Spinal cord (tissue), 9 donors: ENCODE measurements at regions not wholly inside any gene's neighbourhood (a gene's known extent, or its start where the extent isn't known, plus 50 kb on each side); places are given as distances from the start of the nearest gene placed in this dataset.
A peak's percentile ranks its signal among the peaks of the same experiment; 100 is the strongest.

ENCODE experiments used
- DNase-seq, 6 donors: peaks; one replicate each; pipeline versions ENCODE4 v3.0.0 to v3.0.0-alpha.2; 2013 to 2015; ENCODE audit warnings: low spot score in 6 of 6, low read depth in 4 of 6
- H3K27ac ChIP-seq: one replicate; pipeline ENCODE4 v1.5.1; 2013; ENCODE audit warnings: low read depth, low read length, control low read depth
- H3K27me3 ChIP-seq: one replicate; pipeline ENCODE4 v1.6.1; 2013; ENCODE audit warnings: low read length; ENCODE audit not compliant: control insufficient read depth, insufficient read depth
- H3K36me3 ChIP-seq: one replicate; pipeline ENCODE4 v1.6.1; 2013; ENCODE audit warnings: low read length; ENCODE audit not compliant: control insufficient read depth, insufficient read depth
- H3K4me1 ChIP-seq: one replicate; pipeline ENCODE4 v1.6.1; 2013; ENCODE audit warnings: low read length; ENCODE audit not compliant: control insufficient read depth, insufficient read depth
- H3K4me3 ChIP-seq: one replicate; pipeline ENCODE4 v1.5.1; 2013; ENCODE audit warnings: low read depth, low read length, control low read depth
- H3K9me3 ChIP-seq: one replicate; pipeline ENCODE4 v1.6.1; 2013; ENCODE audit warnings: low read length; ENCODE audit not compliant: control insufficient read depth, insufficient read depth
- WGBS: methylation state at CpG from one replicate; pipeline ENCODE4 v1.1.5; 2013; ENCODE audit warnings: missing lambda C conversion rate; ENCODE audit not compliant: insufficient coverage; 5-methylcytosine and 5-hydroxymethylcytosine counted together
- donor health status: healthy.

- no peaks in the 10 kb centered on the region for H3K4me1 ChIP-seq
- no peak overlapping the region for H3K27ac ChIP-seq
- no peak overlapping the region for H3K4me3 ChIP-seq
- no peaks in the 10 kb centered on the region for H3K9me3 ChIP-seq
- DNase-seq, result no peak
- no peaks in the 10 kb centered on the region for H3K36me3 ChIP-seq
- no peaks in the 10 kb centered on the region for H3K27me3 ChIP-seq
- WGBS, result no CpG with 5 or more reads among the region's 6 CpGs
Measured at GRCh38 chr1:175820456-175821025, 77.1 kb upstream of the TNR start.

- Histone ChIP-seq H3K9me3 (no peaks in the 10 kb centered on the region), H3K27ac (no peak overlapping the region), H3K4me3 (no peak overlapping the region), H3K4me1 (no peaks in the 10 kb centered on the region), H3K27me3 (no peaks in the 10 kb centered on the region), H3K36me3 (no peaks in the 10 kb centered on the region)
- DNase-seq, result no peak
- 80% methylated on average over 1 of the region's 1 CpG for WGBS
Measured at GRCh38 chr1:175818929-175819328, 75.5 kb upstream of the TNR start.

- no peaks in the 10 kb centered on the region for H3K36me3 ChIP-seq
- no peaks in the 10 kb centered on the region for H3K27me3 ChIP-seq
- H3K27ac ChIP-seq, result no peak overlapping the region
- no peaks in the 10 kb centered on the region for H3K4me1 ChIP-seq
- peak in 1 of 6 donors; percentile 26 for DNase-seq
- H3K9me3 ChIP-seq, result no peaks in the 10 kb centered on the region
- H3K4me3 ChIP-seq, result no peak overlapping the region
- 80% methylated on average over 1 of the region's 2 CpGs for WGBS
Measured at GRCh38 chr1:175817445-175817844, 74.0 kb upstream of the TNR start.

GRCh38 chr1:175814885-175815284 is 71.5 kb upstream of the TNR start:
- no peaks in the 10 kb centered on the region for H3K9me3 ChIP-seq
- no peak overlapping the region for H3K27ac ChIP-seq
- H3K27me3 ChIP-seq, result no peaks in the 10 kb centered on the region
- H3K36me3 ChIP-seq, result no peaks in the 10 kb centered on the region
- no peaks in the 10 kb centered on the region for H3K4me1 ChIP-seq
- H3K4me3 ChIP-seq, result no peak overlapping the region
- DNase-seq, result no peak
- 50% methylated on average over 2 of the region's 3 CpGs for WGBS

GRCh38 chr1:175812936-175813335 is 69.5 kb upstream of the TNR start:
- H3K9me3 ChIP-seq, result no peaks in the 10 kb centered on the region
- H3K27me3 ChIP-seq, result no peaks in the 10 kb centered on the region
- no peak overlapping the region for H3K27ac ChIP-seq
- no CpG with 5 or more reads among the region's 2 CpGs for WGBS
- DNase-seq, result no peak
- H3K36me3 ChIP-seq, result no peaks in the 10 kb centered on the region
- H3K4me3 ChIP-seq, result no peak overlapping the region
- no peaks in the 10 kb centered on the region for H3K4me1 ChIP-seq

GRCh38 chr1:175810305-175810704 is 66.9 kb upstream of the TNR start:
- Histone ChIP-seq H3K9me3 (no peaks in the 10 kb centered on the region), H3K27ac (no peak overlapping the region), H3K36me3 (no peaks in the 10 kb centered on the region), H3K27me3 (no peaks in the 10 kb centered on the region), H3K4me3 (no peak overlapping the region), H3K4me1 (no peaks in the 10 kb centered on the region)
- 80% methylated on average over 1 of the region's 2 CpGs for WGBS
- no peak for DNase-seq

GRCh38 chr1:175808999-175809398 is 65.6 kb upstream of the TNR start:
- H3K27me3 ChIP-seq, result no peaks in the 10 kb centered on the region
- no peaks in the 10 kb centered on the region for H3K36me3 ChIP-seq
- no peak overlapping the region for H3K4me3 ChIP-seq
- no peaks in the 10 kb centered on the region for H3K9me3 ChIP-seq
- DNase-seq, result peak in 1 of 6 donors; percentile 14
- no peak overlapping the region for H3K27ac ChIP-seq
- H3K4me1 ChIP-seq, result no peaks in the 10 kb centered on the region

GRCh38 chr1:175808573-175808972 is 65.2 kb upstream of the TNR start:
- DNase-seq, result no peak
- Histone ChIP-seq H3K27ac (no peak overlapping the region), H3K4me3 (no peak overlapping the region), H3K4me1 (no peaks in the 10 kb centered on the region), H3K9me3 (no peaks in the 10 kb centered on the region), H3K36me3 (no peaks in the 10 kb centered on the region), H3K27me3 (no peaks in the 10 kb centered on the region)
- 18% methylated on average over 2 of the region's 4 CpGs for WGBS

GRCh38 chr1:175804561-175804960 is 61.2 kb upstream of the TNR start:
- Histone ChIP-seq H3K4me3 (no peak overlapping the region), H3K27ac (no peak overlapping the region), H3K4me1 (no peaks in the 10 kb centered on the region), H3K9me3 (no peaks in the 10 kb centered on the region), H3K27me3 (no peaks in the 10 kb centered on the region), H3K36me3 (no peaks in the 10 kb centered on the region)
- DNase-seq, result peak in 1 of 6 donors; percentile 10
- 83% methylated on average over 1 of the region's 3 CpGs for WGBS

- no peaks in the 10 kb centered on the region for H3K9me3 ChIP-seq
- no peak overlapping the region for H3K27ac ChIP-seq
- no peaks in the 10 kb centered on the region for H3K4me1 ChIP-seq
- H3K27me3 ChIP-seq, result no peaks in the 10 kb centered on the region
- H3K4me3 ChIP-seq, result no peak overlapping the region
- no peak for DNase-seq
- no peaks in the 10 kb centered on the region for H3K36me3 ChIP-seq
- no CpG with 5 or more reads among the region's 1 CpG for WGBS
Measured at GRCh38 chr1:175803413-175803812, 60.0 kb upstream of the TNR start.
